GM12801 (cell line): ENCODE measurements at regions not wholly inside any gene's neighbourhood (a gene's known extent, or its start where the extent isn't known, plus 50 kb on each side); places are given as distances from the start of the nearest gene placed in this dataset.

Experiments used
- CTCF ChIP-seq: IDR thresholded peaks from one replicate; pipeline ENCODE4 v1.5.1; 2011; ENCODE audit warnings: control low read depth; ENCODE audit not compliant: insufficient read length; ENCODE audit errors: extremely low read depth

GRCh38 chr13:73849292-73849691 lies 284.9 kb downstream of the KLF12 start:
- no peak for TF ChIP-seq CTCF

GRCh38 chr13:73844986-73845385 lies 289.2 kb downstream of the KLF12 start:
- no peak for TF ChIP-seq CTCF

- no peak for TF ChIP-seq CTCF
Observed at GRCh38 chr13:73842626-73843025, 291.6 kb downstream of the KLF12 start.

- no peak for TF ChIP-seq CTCF
Observed at GRCh38 chr13:73842184-73842583, 292.0 kb downstream of the KLF12 start.

- TF ChIP-seq CTCF = no peak
Observed at GRCh38 chr13:73837147-73837546, 297.1 kb downstream of the KLF12 start.

GRCh38 chr13:73835138-73835721 lies 299.0 kb downstream of the KLF12 start:
- TF ChIP-seq CTCF = no peak

GRCh38 chr13:73833325-73834070 lies 300.7 kb downstream of the KLF12 start:
- TF ChIP-seq CTCF = no peak
